GM19395 (cell line): ENCODE measurements at regions not wholly inside any gene's neighbourhood (a gene's known extent, or its start where the extent isn't known, plus 50 kb on each side); places are given as distances from the start of the nearest gene placed in this dataset.

Experiments
- ATAC-seq: cut with Tn5 transposase; IDR thresholded peaks from one replicate; pipeline ENCODE4 v1.9.1; 2021; ENCODE audit warnings: mild to moderate bottlenecking, moderate library complexity; ENCODE audit not compliant: unreplicated experiment

- no peak for ATAC-seq
Observed at GRCh38 chr11:80831374-80831773, 1390.5 kb upstream of the TENM4 start.

GRCh38 chr11:80827781-80828180 is 1387.0 kb upstream of the TENM4 start:
- no peak for ATAC-seq

- no peak for ATAC-seq
Observed at GRCh38 chr11:80826808-80827207, 1386.0 kb upstream of the TENM4 start.

- ATAC-seq: no peak
Observed at GRCh38 chr11:80822308-80822707, 1381.5 kb upstream of the TENM4 start.

- no peak for ATAC-seq
Observed at GRCh38 chr11:80819271-80819670, 1378.4 kb upstream of the TENM4 start.

- ATAC-seq: peak; percentile 52
Observed at GRCh38 chr11:80816966-80817365, 1376.1 kb upstream of the TENM4 start.

GRCh38 chr11:80816454-80816847 is 1375.6 kb upstream of the TENM4 start:
- peak; percentile 44 for ATAC-seq

GRCh38 chr11:80815752-80816453 is 1375.1 kb upstream of the TENM4 start:
- peak; percentile 86 for ATAC-seq

- no peak for ATAC-seq
Observed at GRCh38 chr11:80814813-80815212, 1374.0 kb upstream of the TENM4 start.

GRCh38 chr11:80810695-80811094 is 1369.9 kb upstream of the TENM4 start:
- no peak for ATAC-seq

- ATAC-seq: no peak
Observed at GRCh38 chr11:80798174-80798573, 1357.3 kb upstream of the TENM4 start.

- no peak for ATAC-seq
Observed at GRCh38 chr11:80783561-80783960, 1342.7 kb upstream of the TENM4 start.

- no peak for ATAC-seq
Observed at GRCh38 chr11:80782135-80782885, 1341.5 kb upstream of the TENM4 start.

- no peak for ATAC-seq
Observed at GRCh38 chr11:80779905-80780605, 1339.2 kb upstream of the TENM4 start.

- ATAC-seq: no peak
Observed at GRCh38 chr11:80778941-80779340, 1338.1 kb upstream of the TENM4 start.

GRCh38 chr11:80778432-80778831 is 1337.6 kb upstream of the TENM4 start:
- no peak for ATAC-seq

GRCh38 chr11:80773919-80774318 is 1333.1 kb upstream of the TENM4 start:
- no peak for ATAC-seq

GRCh38 chr11:80771017-80771416 is 1330.2 kb upstream of the TENM4 start:
- ATAC-seq: no peak

GRCh38 chr11:80758787-80759186 is 1318.0 kb upstream of the TENM4 start:
- no peak for ATAC-seq

- ATAC-seq: no peak
Observed at GRCh38 chr11:80748207-80748925, 1307.5 kb upstream of the TENM4 start.

GRCh38 chr11:80746300-80746699 is 1305.5 kb upstream of the TENM4 start:
- ATAC-seq: no peak
